SK-N-SH (cell line): ENCODE measurements at regions not wholly inside any gene's neighbourhood (a gene's known extent, or its start where the extent isn't known, plus 50 kb on each side); places are given as distances from the start of the nearest gene placed in this dataset.

Experiments
- CTCF ChIA-PET: fragments of 300-600, 350-600 bp; formaldehyde crosslinking; extraction: SDS; loops from one replicate; lab custom pipeline; 2021; lab: Yijun Ruan, JAX
- POLR2A ChIA-PET: fragments of 350-600 bp; sonication (Branson Sonifier 250); formaldehyde crosslinking; extraction: SDS; loops from one replicate; lab custom pipeline; 2020; ENCODE audit warnings: antibody characterized with exemption, inconsistent platforms; lab: Yijun Ruan, JAX
- DNase-seq: peaks from one replicate; pipeline ENCODE4 v3.0.0; 2012
- H2AFZ ChIP-seq: fragments of 200-600 bp; sonication (generic); 2 replicates; pipeline ENCODE4 v1.8.1; 2016; ENCODE audit warnings: antibody characterized with exemption, mild to moderate bottlenecking, low read depth
- H3F3A ChIP-seq: fragments of 200-600 bp; sonication (generic); replicated peaks from 2 replicates; pipeline ENCODE3; 2016; ENCODE audit warnings: antibody characterized with exemption, mild to moderate bottlenecking; ENCODE audit not compliant: insufficient read depth
- H3K27ac ChIP-seq, 2 experiments: fragments of 200-500 bp in 1 of 2; fragments of 200-600 bp in 1 of 2; sonication (Bioruptor generic) in 1 of 2; sonication (generic), shearing (Covaris generic) in 1 of 2; 2 replicates each; pipeline versions ENCODE4 v1.5.1 to v1.6.1; 2014 to 2016; ENCODE audit warnings: low read depth in 2 of 2, inconsistent platforms in 1 of 2, low read length in 1 of 2, mild to moderate bottlenecking in 1 of 2, mixed read lengths in 1 of 2
- H3K27me3 ChIP-seq: fragments of 200-600 bp; sonication (generic), shearing (Covaris generic); 2 replicates; pipeline ENCODE4 v1.6.1; 2016; ENCODE audit warnings: mixed run types; ENCODE audit not compliant: insufficient read depth
- H3K36me3 ChIP-seq, 2 experiments: fragments of 200-500 bp in 1 of 2; fragments of 200-600 bp in 1 of 2; sonication (Bioruptor generic) in 1 of 2; sonication (generic) in 1 of 2; replicated peaks in 1 of 2; 2 replicates each; pipeline versions ENCODE3 to v1.5.1; 2014 to 2016; ENCODE audit warnings: low read length in 1 of 2, mild to moderate bottlenecking in 1 of 2; ENCODE audit not compliant: insufficient read depth in 2 of 2, control insufficient read depth in 1 of 2
- H3K4me1 ChIP-seq, 2 experiments: fragments of 200-500 bp in 1 of 2; fragments of 200-600 bp in 1 of 2; sonication (Bioruptor generic) in 1 of 2; sonication (generic), shearing (Covaris generic) in 1 of 2; 2 replicates each; pipeline versions ENCODE4 v1.5.1 to v1.6.1; 2014 to 2016; ENCODE audit warnings: low read depth in 1 of 2, low read length in 1 of 2, mixed run types in 1 of 2; ENCODE audit not compliant: insufficient read depth in 2 of 2, control insufficient read depth in 1 of 2
- H3K4me2 ChIP-seq: fragments of 200-600 bp; sonication (generic), shearing (Covaris generic); 2 replicates; pipeline ENCODE4 v1.6.1; 2017; ENCODE audit warnings: mixed run types
- H3K4me3 ChIP-seq, 2 experiments: fragments of 200-500 bp in 1 of 2; fragments of 200-600 bp in 1 of 2; sonication (Bioruptor generic) in 1 of 2; sonication (generic), shearing (Covaris generic) in 1 of 2; 2 replicates each; pipeline versions ENCODE4 v1.5.1 to v1.8.1; 2014 to 2016; ENCODE audit warnings: low read depth in 2 of 2, inconsistent platforms in 1 of 2, low read length in 1 of 2, mild to moderate bottlenecking in 1 of 2, mixed read lengths in 1 of 2, moderate library complexity in 1 of 2
- H3K79me2 ChIP-seq: fragments of 200-600 bp; sonication (generic); 2 replicates; pipeline ENCODE4 v1.8.1; 2017; ENCODE audit warnings: mild to moderate bottlenecking; ENCODE audit not compliant: insufficient read depth
- H3K9ac ChIP-seq: fragments of 200-600 bp; sonication (generic); 2 replicates; pipeline ENCODE4 v1.6.1; 2017; ENCODE audit warnings: mixed run types
- H3K9me2 ChIP-seq: fragments of 200-600 bp; sonication (generic); 2 replicates; pipeline ENCODE4 v1.6.1; 2017; ENCODE audit warnings: mixed run types
- H3K9me3 ChIP-seq: fragments of 200-600 bp; sonication (generic); 2 replicates; pipeline ENCODE4 v1.6.1; 2017; ENCODE audit warnings: mixed run types, mild to moderate bottlenecking, moderate library complexity
- H4K20me1 ChIP-seq: fragments of 200-600 bp; sonication (generic); 2 replicates; pipeline ENCODE4 v1.6.1; 2017; ENCODE audit warnings: mild to moderate bottlenecking, mixed run types; ENCODE audit not compliant: insufficient read depth
- CHD2 ChIP-seq: fragments of 150-350 bp; IDR thresholded peaks from 2 replicates; pipeline ENCODE4 v1.6.1; 2018; ENCODE audit warnings: low read length; ENCODE audit not compliant: partially characterized antibody
- CTCF ChIP-seq: fragments of 200-600 bp; sonication (generic); IDR thresholded peaks from 2 replicates; pipeline ENCODE4 v1.6.1; 2017; ENCODE audit warnings: antibody characterized with exemption, mild to moderate bottlenecking, moderate library complexity
- ELF1 ChIP-seq: IDR thresholded peaks from 2 replicates; pipeline ENCODE4 v1.4.0; 2012
- FOSL2 ChIP-seq: IDR thresholded peaks from 2 replicates; pipeline ENCODE4 v1.4.0; 2012; ENCODE audit warnings: low read depth, mild to moderate bottlenecking, moderate library complexity, borderline replicate concordance
- FOXM1 ChIP-seq: IDR thresholded peaks from 2 replicates; pipeline ENCODE4 v1.4.0; 2012; ENCODE audit warnings: low read depth, mild to moderate bottlenecking
- JUND ChIP-seq: IDR thresholded peaks from 2 replicates; pipeline ENCODE4 v1.4.0; 2012
- NFIC ChIP-seq: IDR thresholded peaks from 2 replicates; pipeline ENCODE4 v1.4.0; 2012; ENCODE audit warnings: borderline replicate concordance
- NRF1 ChIP-seq: IDR thresholded peaks from 2 replicates; pipeline ENCODE4 v1.6.1; 2012; ENCODE audit warnings: low read depth, mild to moderate bottlenecking, low read length
- PBX3 ChIP-seq: IDR thresholded peaks from 2 replicates; pipeline ENCODE4; 2012
- POLR2AphosphoS5 ChIP-seq: IDR thresholded peaks from 2 replicates; pipeline ENCODE4 v1.6.1; 2012; ENCODE audit warnings: low read depth, low read length
- RCOR1 ChIP-seq: fragments of 150-350 bp; IDR thresholded peaks from 2 replicates; pipeline ENCODE4 v1.6.1; 2017; ENCODE audit warnings: antibody characterized with exemption, low read length
- REST ChIP-seq: IDR thresholded peaks from 2 replicates; pipeline ENCODE4 v1.6.1; 2012; ENCODE audit warnings: mild to moderate bottlenecking, low read depth, low read length, moderate library complexity
- RFX5 ChIP-seq: IDR thresholded peaks from 2 replicates; pipeline ENCODE4 v1.6.1; 2012; ENCODE audit warnings: mild to moderate bottlenecking, improper control_type of control experiment, low read length
- RXRA ChIP-seq: IDR thresholded peaks from 2 replicates; pipeline ENCODE4 v1.4.0; 2012; ENCODE audit warnings: low read depth, mild to moderate bottlenecking, borderline replicate concordance
- SIN3A ChIP-seq: IDR thresholded peaks from 2 replicates; pipeline ENCODE4 v1.6.1; 2012; ENCODE audit warnings: low read depth, mild to moderate bottlenecking, low read length, moderate library complexity, borderline replicate concordance
- SMC3 ChIP-seq: IDR thresholded peaks from 2 replicates; pipeline ENCODE4 v1.6.1; 2012; ENCODE audit warnings: low read depth, low read length, improper control_type of control experiment
- TAF1 ChIP-seq: IDR thresholded peaks from 2 replicates; pipeline ENCODE4 v1.6.1; 2012; ENCODE audit warnings: low read depth, mild to moderate bottlenecking, low read length, moderate library complexity, borderline replicate concordance
- TCF12 ChIP-seq: IDR thresholded peaks from 2 replicates; pipeline ENCODE4 v1.4.0; 2012
- TEAD4 ChIP-seq: IDR thresholded peaks from 2 replicates; pipeline ENCODE4 v1.4.0; 2012; ENCODE audit warnings: mild to moderate bottlenecking, borderline replicate concordance; ENCODE audit not compliant: insufficient read depth
- USF1 ChIP-seq: IDR thresholded peaks from 2 replicates; pipeline ENCODE4 v1.4.0; 2012; ENCODE audit warnings: low read depth, borderline replicate concordance
- YY1 ChIP-seq: IDR thresholded peaks from 2 replicates; pipeline ENCODE4 v1.4.0; 2012; ENCODE audit warnings: low read depth, mild to moderate bottlenecking
- ZBTB33 ChIP-seq: IDR thresholded peaks from 2 replicates; pipeline ENCODE4 v1.4.0; 2012; ENCODE audit warnings: low read depth, borderline replicate concordance

- TF ChIP-seq PBX3 = no peak
- no peak for TF ChIP-seq SIN3A
- no peak for TF ChIP-seq CHD2
- no peak for TF ChIP-seq NFIC
These were observed 62.6 kb upstream of the HECTD2 start (continued) for GRCh38 chr10:91347529-91347928.

GRCh38 chr10:91349381-91349780 lies 60.8 kb upstream of the HECTD2 start:
- H3K9ac ChIP-seq = peak overlapping the region; percentile 52; the same call in 1 of the 2 replicates
- H4K20me1 ChIP-seq = no peaks in the 10 kb centered on the region
- POLR2A ChIA-PET = no interaction called here
- DNase-seq = no peak
- no peaks in the 10 kb centered on the region for H3K36me3 ChIP-seq
- H3K9me2 ChIP-seq = no peaks in the 10 kb centered on the region
- H3K79me2 ChIP-seq = no peaks in the 10 kb centered on the region
- no peaks in the 10 kb centered on the region for H3K27me3 ChIP-seq
- H3K4me2 ChIP-seq = peak overlapping the region; percentile 48
- CTCF ChIA-PET = interaction anchor here (3.7 kb wide), 1 partner anchor 51 kb away, joined by 13 read pairs; no protein-coding TSS in a partner anchor
- H3K4me1 ChIP-seq = peaks cover 0 to 33% of the 10 kb centered on the region in 2 experiments
- peak overlapping the region; percentile 11 to 89; a peak in 3 of 4 replicates for H3K27ac ChIP-seq
- H2AFZ ChIP-seq = peak overlapping the region; percentile 62; the same call in 1 of the 2 replicates
- no peaks in the 10 kb centered on the region for H3K9me3 ChIP-seq
- no peak overlapping the region for H3K4me3 ChIP-seq
- H3F3A ChIP-seq = peaks cover 50% of the 10 kb centered on the region
- TF ChIP-seq FOXM1 = peak; percentile 80; the same call in 1 of the 2 replicates
- peak; percentile 99 for TF ChIP-seq TCF12
- TF ChIP-seq PBX3 = peak; percentile 96
- peak; percentile 96 for TF ChIP-seq POLR2AphosphoS5
- TF ChIP-seq JUND = peak; percentile 84; the same call in 1 of the 2 replicates
- TF ChIP-seq SMC3 = no peak
- TF ChIP-seq RXRA = peak; percentile 73
- TF ChIP-seq TAF1 = 0 out of 2 replicates have a peak, but pooled peaks have one; percentile 37
- TF ChIP-seq CTCF = no peak
- peak; percentile 74; the same call in 1 of the 2 replicates for TF ChIP-seq FOSL2
- peak; percentile 59 for TF ChIP-seq ELF1
- peak; percentile 72 for TF ChIP-seq YY1
- TF ChIP-seq REST = peak; percentile 63
- TF ChIP-seq CHD2 = no peak
- TF ChIP-seq ZBTB33 = no peak
- TF ChIP-seq RCOR1 = no peak
- TF ChIP-seq RFX5 = no peak
- TF ChIP-seq TEAD4 = peak; percentile 94
- TF ChIP-seq USF1 = 0 out of 2 replicates have a peak, but pooled peaks have one; percentile 16
- TF ChIP-seq SIN3A = peak; percentile 85; the same call in 1 of the 2 replicates
- no peak for TF ChIP-seq NRF1
